PC-3 (cell line): ENCODE measurements at regions not wholly inside any gene's neighbourhood (a gene's known extent, or its start where the extent isn't known, plus 50 kb on each side); places are given as distances from the start of the nearest gene placed in this dataset.

ENCODE experiments used
- ATAC-seq: fragments of 200-7000 bp; cut with Tn5 transposase; 2 replicates; pipeline ENCODE4 v1.9.1; 2020; ENCODE audit warnings: mild to moderate bottlenecking, moderate library complexity
- BruUV-seq: library from RNA; stranded (reverse); fragments of 400-500 nt; replicated peaks from 2 replicates; lab custom pipeline; 2021; lab: Mats Ljungman, UMichigan
- CTCF ChIA-PET: fragments of 300-600 bp; sonication (Branson Sonifier 250); formaldehyde crosslinking; loops from one replicate; lab custom pipeline; 2022; ENCODE audit warnings: antibody characterized with exemption; lab: Charles Lee
- POLR2A ChIA-PET: fragments of 300-600 bp; sonication (Branson Sonifier 250); formaldehyde crosslinking; loops from one replicate; lab custom pipeline; 2022; ENCODE audit warnings: antibody characterized with exemption; ENCODE audit not compliant: unreplicated experiment; lab: Charles Lee
- DNase-seq: peaks from one replicate; pipeline ENCODE4 v3.0.0-alpha.2; 2015
- H2AFZ ChIP-seq: fragments of 300-600 bp; sonication (generic); 2 replicates; pipeline ENCODE4 v1.6.0; 2016; ENCODE audit warnings: antibody characterized with exemption, low read length
- H3F3A ChIP-seq: fragments of 300-600 bp; sonication (generic); one replicate; pipeline ENCODE4 v1.6.0; 2017; ENCODE audit warnings: antibody characterized with exemption, low read length, control low read depth, mild to moderate bottlenecking; ENCODE audit not compliant: unreplicated experiment
- H3K27ac ChIP-seq: fragments of 300-600 bp; sonication (generic); 2 replicates; pipeline ENCODE4 v1.5.1; 2016; ENCODE audit warnings: mild to moderate bottlenecking, low read length
- H3K27me3 ChIP-seq: fragments of 300-600 bp; sonication (generic); 2 replicates; pipeline ENCODE4 v1.6.1; 2016; ENCODE audit warnings: low read length, mixed read lengths
- H3K36me3 ChIP-seq: fragments of 300-600 bp; sonication (generic); 2 replicates; pipeline ENCODE4 v1.6.1; 2016; ENCODE audit warnings: low read depth, mixed run types, low read length, mixed read lengths
- H3K4me1 ChIP-seq: fragments of 300-600 bp; sonication (generic); 2 replicates; pipeline ENCODE4 v1.5.1; 2016; ENCODE audit warnings: low read length; ENCODE audit not compliant: insufficient read depth
- H3K4me2 ChIP-seq: fragments of 300-600 bp; sonication (generic); 2 replicates; pipeline ENCODE4 v1.6.0; 2016; ENCODE audit warnings: low read length
- H3K4me3 ChIP-seq: fragments of 300-600 bp; sonication (generic); 2 replicates; pipeline ENCODE4 v1.5.1; 2016; ENCODE audit warnings: mild to moderate bottlenecking, low read length, mixed read lengths
- H3K79me2 ChIP-seq: fragments of 300-600 bp; sonication (generic); 2 replicates; pipeline ENCODE4 v1.6.1; 2017; ENCODE audit warnings: low read length, mixed read lengths
- H3K9ac ChIP-seq: fragments of 300-600 bp; sonication (generic); 2 replicates; pipeline ENCODE4 v1.6.0; 2016; ENCODE audit warnings: mild to moderate bottlenecking, low read length
- H3K9me2 ChIP-seq: fragments of 300-600 bp; sonication (generic); replicated peaks from 2 replicates; pipeline ENCODE4 v1.6.1; 2016; ENCODE audit warnings: mixed run types, low read length, mixed read lengths
- H3K9me3 ChIP-seq: fragments of 300-600 bp; sonication (generic); 2 replicates; pipeline ENCODE4 v1.6.1; 2016; ENCODE audit warnings: low read length, mixed read lengths
- H4K20me1 ChIP-seq: fragments of 300-600 bp; sonication (generic); 2 replicates; pipeline ENCODE4 v1.6.1; 2016; ENCODE audit warnings: low read length, mixed read lengths
- EZH2 ChIP-seq: fragments of 300-600 bp; sonication (generic); IDR thresholded peaks from one replicate; pipeline ENCODE4 v1.6.1; 2017; ENCODE audit warnings: antibody characterized with exemption, mild to moderate bottlenecking, low read length; ENCODE audit not compliant: unreplicated experiment
- EZH2phosphoT487 ChIP-seq: fragments of 300-600 bp; sonication (generic); IDR thresholded peaks from 2 replicates; pipeline ENCODE4 v1.6.1; 2018; ENCODE audit warnings: mild to moderate bottlenecking, antibody characterized with exemption, low read length, borderline replicate concordance
- intact Hi-C: fragments of 100-400 bp; cut with micrococcal nuclease; formaldehyde crosslinking; loops from 2 replicates; pipeline ENCODE4 v1.9.0; 2023
- TF ChIP-seq, protein P1 (sequence below): fragments of 300-600 bp; sonication (generic); conservative IDR thresholded peaks from 2 replicates; pipeline ENCODE4 v1.5.1; 2017; ENCODE audit warnings: antibody characterized with exemption, low read depth, mild to moderate bottlenecking, low read length

DNA sequence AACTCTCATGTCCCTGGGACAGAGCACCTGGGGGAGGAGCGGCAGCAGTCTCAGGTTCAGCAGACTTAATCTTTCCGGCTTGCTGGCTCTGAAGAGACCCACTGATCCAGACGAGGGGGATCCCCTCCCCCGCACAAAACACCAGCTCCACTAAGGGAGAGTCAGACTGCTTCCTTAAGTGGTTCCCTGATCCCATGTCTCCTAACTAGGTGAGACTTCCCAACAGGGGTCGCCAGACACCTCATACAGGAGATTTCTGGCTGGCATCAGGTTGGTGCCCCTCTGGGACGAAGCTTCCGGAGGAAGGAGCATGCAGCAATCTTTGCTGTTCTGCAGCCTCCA, 157.2 kb upstream of the TMEM45B start:
- ATAC-seq = no peak
- H3K9me2 ChIP-seq = no peaks in the 10 kb centered on the region
- no peaks in the 10 kb centered on the region for H3K36me3 ChIP-seq
- peaks cover 14% of the 10 kb centered on the region for H3K9me3 ChIP-seq
- no peak overlapping the region for H3K9ac ChIP-seq
- H2AFZ ChIP-seq = no peak overlapping the region
- H3K4me2 ChIP-seq = no peak overlapping the region
- no peak for TF ChIP-seq EZH2phosphoT487
- TF ChIP-seq, protein P1, sequence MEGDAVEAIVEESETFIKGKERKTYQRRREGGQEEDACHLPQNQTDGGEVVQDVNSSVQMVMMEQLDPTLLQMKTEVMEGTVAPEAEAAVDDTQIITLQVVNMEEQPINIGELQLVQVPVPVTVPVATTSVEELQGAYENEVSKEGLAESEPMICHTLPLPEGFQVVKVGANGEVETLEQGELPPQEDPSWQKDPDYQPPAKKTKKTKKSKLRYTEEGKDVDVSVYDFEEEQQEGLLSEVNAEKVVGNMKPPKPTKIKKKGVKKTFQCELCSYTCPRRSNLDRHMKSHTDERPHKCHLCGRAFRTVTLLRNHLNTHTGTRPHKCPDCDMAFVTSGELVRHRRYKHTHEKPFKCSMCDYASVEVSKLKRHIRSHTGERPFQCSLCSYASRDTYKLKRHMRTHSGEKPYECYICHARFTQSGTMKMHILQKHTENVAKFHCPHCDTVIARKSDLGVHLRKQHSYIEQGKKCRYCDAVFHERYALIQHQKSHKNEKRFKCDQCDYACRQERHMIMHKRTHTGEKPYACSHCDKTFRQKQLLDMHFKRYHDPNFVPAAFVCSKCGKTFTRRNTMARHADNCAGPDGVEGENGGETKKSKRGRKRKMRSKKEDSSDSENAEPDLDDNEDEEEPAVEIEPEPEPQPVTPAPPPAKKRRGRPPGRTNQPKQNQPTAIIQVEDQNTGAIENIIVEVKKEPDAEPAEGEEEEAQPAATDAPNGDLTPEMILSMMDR = 0 out of 2 replicates have a peak, but pooled peaks have one; percentile 27
- intact Hi-C loops = no loop called here
- no peak overlapping the region for H3K27ac ChIP-seq
- no peaks in the 10 kb centered on the region for H4K20me1 ChIP-seq
- H3K4me3 ChIP-seq = no peak overlapping the region
- ChIA-PET POLR2A (no interaction called here), CTCF (no interaction called here)
- H3F3A ChIP-seq = no peaks in the 10 kb centered on the region
- H3K4me1 ChIP-seq = peaks cover 4% of the 10 kb centered on the region
- peaks cover 3% of the 10 kb centered on the region; the same call in 1 of the 2 replicates for H3K27me3 ChIP-seq
- no peak for DNase-seq
- no TSS peak for BruUV-seq
- H3K79me2 ChIP-seq = no peaks in the 10 kb centered on the region

DNA sequence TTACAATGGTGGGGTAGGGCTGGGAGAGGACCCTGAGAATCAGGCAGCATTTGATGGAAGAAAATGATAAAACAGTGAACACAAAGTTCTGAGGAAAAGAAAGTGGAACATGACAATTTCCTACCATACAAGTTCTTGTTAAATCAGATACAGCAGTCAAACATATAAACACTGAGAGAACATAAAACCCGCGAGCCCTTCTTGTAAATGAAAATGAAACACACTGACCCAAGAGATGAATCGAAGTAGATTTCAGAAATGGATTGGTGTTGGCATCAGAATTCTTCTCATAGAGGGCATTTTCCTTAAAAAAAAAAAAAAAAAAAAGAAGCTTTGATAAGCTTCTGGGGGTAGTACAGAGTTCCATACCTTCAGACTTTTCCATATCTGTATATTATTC, 134.7 kb upstream of the TMEM45B start:
- ATAC-seq (no peak), DNase-seq (no peak)
- Histone ChIP-seq H3K27ac (no peak overlapping the region), H3K27me3 (peaks cover 41% of the 10 kb centered on the region; the same call in 1 of the 2 replicates), H2AFZ (no peak overlapping the region), H3F3A (no peaks in the 10 kb centered on the region), H3K36me3 (no peaks in the 10 kb centered on the region), H3K4me1 (no peaks in the 10 kb centered on the region), H3K9ac (no peak overlapping the region), H3K4me3 (no peak overlapping the region), H3K9me3 (no peaks in the 10 kb centered on the region), H4K20me1 (no peaks in the 10 kb centered on the region), H3K9me2 (no peaks in the 10 kb centered on the region), H3K4me2 (no peak overlapping the region), H3K79me2 (no peaks in the 10 kb centered on the region)
- CTCF ChIA-PET = no interaction called here
- no TSS peak for BruUV-seq
- POLR2A ChIA-PET = no interaction called here
- TF ChIP-seq EZH2phosphoT487 = no peak
- TF ChIP-seq, protein P1 = no peak
- no peak for TF ChIP-seq EZH2
- intact Hi-C loops = no loop called here

DNA sequence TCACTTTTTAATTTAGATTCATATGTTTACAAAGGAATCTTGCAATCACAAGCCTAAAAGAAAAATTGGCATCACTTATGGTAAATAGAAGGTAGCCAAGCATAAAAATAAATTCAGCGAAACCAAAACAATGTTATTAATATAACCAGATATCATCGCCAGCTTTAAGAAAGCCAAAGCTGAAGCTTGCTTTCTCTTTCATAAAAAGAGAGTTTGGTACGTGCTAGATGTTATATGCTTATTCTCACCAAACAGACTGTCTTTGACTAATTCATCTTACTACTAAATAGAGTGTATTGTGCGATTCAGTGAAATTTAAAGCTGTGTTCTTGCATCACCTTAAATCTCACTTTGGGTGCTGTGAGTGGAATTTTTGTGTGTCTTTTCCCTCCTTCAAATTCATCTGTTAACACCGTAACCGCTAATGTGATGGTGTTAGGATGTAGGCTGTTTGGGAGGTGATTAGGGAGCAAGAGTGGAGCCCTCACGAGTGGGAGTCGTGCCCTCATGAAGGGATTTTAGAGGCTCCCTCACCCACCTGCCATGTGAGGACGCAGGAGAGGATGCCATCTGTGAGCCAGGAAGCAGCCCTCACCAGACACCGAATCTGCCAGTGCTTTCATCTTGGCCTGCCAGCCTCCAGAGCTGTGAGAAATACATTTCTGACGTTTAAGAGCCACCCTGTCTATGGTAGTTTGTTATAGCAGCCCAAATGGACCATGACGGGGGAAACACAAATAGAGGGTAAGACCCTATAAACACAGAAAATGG, 134.1 kb upstream of the TMEM45B start:
- Histone ChIP-seq H3K9me2 (no peaks in the 10 kb centered on the region), H3K4me3 (no peak overlapping the region), H3K9ac (no peak overlapping the region), H3K4me2 (no peak overlapping the region), H3K36me3 (no peaks in the 10 kb centered on the region), H2AFZ (no peak overlapping the region), H3K9me3 (no peaks in the 10 kb centered on the region), H3F3A (no peaks in the 10 kb centered on the region), H3K79me2 (no peaks in the 10 kb centered on the region), H3K27me3 (peaks cover 35% of the 10 kb centered on the region; the same call in 1 of the 2 replicates), H4K20me1 (no peaks in the 10 kb centered on the region), H3K4me1 (no peaks in the 10 kb centered on the region), H3K27ac (no peak overlapping the region)
- CTCF ChIA-PET = no interaction called here
- ATAC-seq (no peak), DNase-seq (no peak)
- intact Hi-C loops = no loop called here
- POLR2A ChIA-PET = no interaction called here
- BruUV-seq = no TSS peak
- TF ChIP-seq EZH2phosphoT487 (no peak), EZH2 (no peak)
- TF ChIP-seq, protein P1 = no peak
